Activated T-cell treated with anti-CD3 and anti-CD28 coated beads for 4 hours (primary cell): ENCODE measurements at regions not wholly inside any gene's neighbourhood (a gene's known extent, or its start where the extent isn't known, plus 50 kb on each side); places are given as distances from the start of the nearest gene placed in this dataset.

Experiments
- DNase-seq: peaks from one replicate; pipeline ENCODE4 v3.0.0-alpha.2; 2020

GRCh38 chr2:189268763-189269162 lies 89.2 kb upstream of the COL5A2 start:
- DNase-seq, result no peak

GRCh38 chr2:189273734-189274133 lies 94.2 kb upstream of the COL5A2 start:
- no peak for DNase-seq

DNA sequence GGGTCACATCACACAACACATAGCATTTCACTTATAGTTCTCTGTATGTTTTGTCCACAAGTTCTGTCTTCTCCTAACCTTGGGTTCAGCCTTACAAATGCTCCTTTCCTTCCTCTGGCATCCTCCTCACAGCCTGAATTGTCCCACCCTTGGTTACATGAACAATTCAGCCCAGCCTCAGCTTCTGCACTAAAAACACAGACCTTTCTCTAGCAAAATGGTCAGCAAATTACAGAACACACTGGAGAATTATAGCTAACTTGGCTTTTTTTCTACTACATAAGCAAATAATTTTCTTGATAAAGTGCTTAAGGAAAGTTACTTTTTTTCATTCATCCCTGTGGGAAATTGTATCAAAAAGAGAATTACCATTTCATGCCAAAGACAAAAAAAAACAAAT lies 94.8 kb upstream of the COL5A2 start:
- no peak for DNase-seq

DNA sequence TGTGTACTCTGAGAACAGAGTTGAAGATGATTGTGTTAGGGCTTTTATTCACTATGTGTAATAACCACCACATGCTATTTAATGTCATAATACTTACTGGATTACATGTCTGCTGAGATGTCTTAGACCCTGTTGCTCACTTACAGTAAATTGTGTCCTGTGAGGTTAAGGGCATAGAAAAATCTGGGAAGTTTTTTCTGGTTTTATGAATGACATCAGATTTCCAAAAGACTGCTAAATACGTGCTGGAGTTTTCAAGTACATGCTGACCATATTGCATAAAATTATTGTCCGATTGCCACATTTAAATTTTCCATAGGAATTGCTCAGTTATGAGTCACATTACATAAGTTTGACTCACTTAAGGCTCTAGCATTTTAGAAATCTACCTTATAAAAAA lies 96.7 kb upstream of the COL5A2 start:
- no peak for DNase-seq

- DNase-seq, result no peak
These were observed 101.6 kb upstream of the COL5A2 start for GRCh38 chr2:189281201-189281600.

DNA sequence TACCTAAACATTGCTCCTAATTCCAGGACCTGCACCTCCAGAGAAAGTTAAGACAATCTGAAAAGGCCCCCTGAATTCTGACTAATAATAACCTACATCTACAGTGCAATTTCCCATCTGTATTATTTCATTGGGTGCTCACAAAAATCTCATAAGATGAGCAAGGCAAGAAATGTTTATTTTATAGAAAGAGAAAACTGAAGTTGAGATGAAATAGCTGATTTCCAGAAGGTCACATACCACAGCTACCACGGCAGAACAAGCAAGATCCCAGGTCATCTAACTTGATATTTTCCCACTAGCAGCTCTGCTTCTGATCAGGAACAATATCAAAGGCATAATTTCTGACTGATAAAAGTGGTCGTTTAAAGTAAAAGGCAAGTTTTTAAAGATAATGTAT lies 105.8 kb upstream of the COL5A2 start:
- no peak for DNase-seq

DNA sequence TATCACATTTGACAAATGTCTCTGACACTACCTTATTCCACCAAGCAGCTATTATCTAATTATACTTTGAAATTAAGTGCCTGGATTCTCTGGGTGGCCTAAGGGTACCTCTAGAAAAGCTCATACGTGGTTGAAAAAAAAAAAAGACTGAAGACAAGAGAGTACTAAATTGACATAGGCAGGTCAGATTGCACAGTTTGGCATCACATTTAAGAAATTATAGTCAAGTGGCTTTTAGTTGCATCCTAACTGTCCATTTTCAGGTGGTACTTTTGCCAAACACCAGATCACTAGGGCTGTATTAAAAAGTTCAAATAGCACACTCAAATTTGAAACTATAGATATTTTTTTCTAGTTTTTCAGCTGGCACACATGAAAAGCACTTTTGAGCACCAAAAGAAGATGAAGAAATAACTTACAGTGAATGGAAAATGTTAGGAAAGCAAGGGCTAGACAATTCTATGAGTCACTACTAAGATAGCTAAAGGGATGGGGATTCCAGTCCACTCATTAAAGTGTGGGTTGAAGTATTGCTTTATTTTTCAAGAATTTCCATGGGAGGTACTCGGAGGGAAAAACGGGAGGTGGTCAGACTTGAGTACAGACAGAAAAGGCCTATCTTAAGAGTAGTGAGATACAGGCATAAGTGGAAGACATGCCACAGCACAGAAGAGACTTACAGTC lies 106.5 kb upstream of the COL5A2 start:
- DNase-seq, result no peak

DNA sequence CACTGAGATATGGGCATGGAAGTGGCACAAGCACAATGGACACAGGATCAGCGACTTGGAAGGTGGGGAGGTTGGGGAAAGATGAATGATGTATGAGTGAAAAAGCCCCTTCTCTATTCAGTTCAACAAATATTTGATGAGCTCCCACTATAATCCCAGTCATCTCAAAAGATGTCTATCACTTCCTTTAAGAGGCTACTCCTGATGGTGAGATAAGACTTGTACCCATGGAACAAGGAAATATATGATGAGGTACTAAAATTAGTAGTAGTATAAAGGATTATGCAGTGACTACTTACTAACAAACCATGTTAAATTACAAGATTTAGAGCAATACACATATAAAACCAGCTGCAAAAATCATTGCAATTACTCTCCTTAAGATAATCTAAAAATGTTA lies 107.8 kb upstream of the COL5A2 start:
- no peak for DNase-seq

DNA sequence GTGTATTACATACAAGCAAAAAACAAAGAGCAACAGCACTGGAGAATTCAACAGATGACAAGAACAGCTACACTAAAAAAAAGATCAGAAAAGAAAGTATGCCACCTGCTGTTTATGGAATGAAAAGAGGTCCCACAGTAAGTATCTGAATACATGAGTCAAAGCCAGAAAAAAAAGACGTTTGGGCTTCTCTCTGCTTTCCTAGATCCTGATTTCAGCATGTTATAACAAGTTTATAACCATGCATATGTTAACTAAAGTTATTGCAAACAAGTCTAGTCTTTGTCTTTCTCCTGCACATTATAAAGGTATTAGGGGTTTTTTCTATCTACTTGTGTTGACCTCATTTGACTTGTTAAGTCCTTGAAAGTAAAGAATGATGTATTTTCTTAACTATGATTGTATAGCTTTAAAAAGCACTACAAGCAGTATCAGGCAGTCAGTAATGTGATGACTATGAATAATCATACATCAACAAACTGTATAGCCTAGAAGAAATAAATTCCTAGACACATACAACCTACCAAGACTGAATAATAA lies 108.5 kb upstream of the COL5A2 start:
- DNase-seq, result no peak

GRCh38 chr2:189291460-189291859 lies 111.9 kb upstream of the COL5A2 start:
- no peak for DNase-seq

DNA sequence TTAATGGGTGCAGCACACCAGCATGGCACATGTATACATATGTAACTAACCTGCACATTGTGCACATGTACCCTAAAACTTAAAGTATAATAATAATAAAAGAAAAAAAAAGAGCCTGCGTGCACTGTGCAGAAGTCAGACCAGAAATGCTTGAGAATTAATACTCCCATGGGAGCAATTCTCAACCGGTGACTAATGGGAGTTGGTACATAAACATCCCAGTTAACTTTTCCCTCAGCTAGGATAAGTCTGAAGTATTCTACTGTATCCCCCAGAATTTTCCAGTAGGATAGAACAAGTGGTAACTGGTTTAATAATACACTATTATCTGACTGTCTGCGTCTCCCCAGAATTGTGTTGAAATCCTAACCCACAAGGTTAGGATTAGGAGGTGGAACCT lies 113.6 kb upstream of the COL5A2 start:
- DNase-seq, result no peak

- no peak for DNase-seq
These were observed 117.9 kb upstream of the COL5A2 start for GRCh38 chr2:189297446-189297845.

GRCh38 chr2:189298038-189298437 lies 118.5 kb upstream of the COL5A2 start:
- DNase-seq, result no peak

GRCh38 chr2:189298481-189298880 lies 118.9 kb upstream of the COL5A2 start:
- DNase-seq, result no peak

DNA sequence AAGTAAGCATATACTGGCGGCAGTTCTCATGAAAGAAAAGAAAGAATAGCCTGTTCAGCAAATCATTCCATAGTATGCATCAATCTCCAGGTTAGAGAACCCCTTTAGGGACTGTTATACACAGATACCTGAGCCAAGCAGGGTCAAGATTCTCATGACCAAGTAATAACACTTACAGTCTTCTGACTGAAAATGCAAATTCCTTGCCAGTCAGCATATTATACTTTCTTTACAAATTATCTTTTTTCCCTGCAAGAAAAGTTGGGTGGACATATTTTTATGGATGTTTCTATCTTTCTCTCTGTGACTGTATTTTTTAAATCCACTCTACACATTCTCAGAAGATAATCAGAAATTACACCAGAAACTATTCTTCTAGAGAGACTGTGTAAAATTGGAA lies 120.4 kb upstream of the COL5A2 start:
- DNase-seq, result no peak

- DNase-seq, result no peak
These were observed 121.4 kb upstream of the COL5A2 start for GRCh38 chr2:189300916-189301315.

DNA sequence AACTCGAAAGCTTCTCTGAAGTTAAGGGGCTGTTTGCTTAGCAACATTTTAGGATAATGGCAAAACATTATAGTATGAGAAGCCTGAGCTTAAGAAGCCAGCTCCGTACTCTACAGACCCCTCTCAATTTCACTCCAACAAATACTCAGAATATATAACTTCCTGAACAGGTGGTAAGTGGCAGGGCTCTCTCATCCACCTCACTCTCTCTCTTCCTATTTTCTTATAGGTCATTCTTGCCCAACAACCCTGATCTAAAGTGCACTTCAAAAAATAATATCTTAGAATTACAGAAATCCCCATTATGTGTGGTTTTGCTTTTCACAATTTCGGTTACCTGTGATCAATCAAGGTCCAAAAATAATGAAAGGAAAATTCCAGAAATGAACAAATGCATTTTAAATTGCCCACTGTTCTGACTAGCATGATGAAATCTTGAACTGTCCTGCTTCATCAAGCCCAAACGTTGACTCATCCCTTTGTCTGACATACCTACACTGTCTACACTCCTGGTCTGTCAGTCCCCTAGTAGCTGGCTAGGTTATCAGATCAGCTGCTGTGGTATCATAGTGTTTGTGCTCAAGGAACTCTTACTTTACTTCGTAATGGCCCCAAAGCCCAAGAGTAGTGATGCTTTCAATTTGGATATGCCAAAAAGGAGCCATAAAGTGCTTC lies 122.8 kb upstream of the COL5A2 start:
- DNase-seq, result no peak

GRCh38 chr2:189304360-189304759 lies 124.8 kb upstream of the COL5A2 start:
- peak; percentile 28 for DNase-seq

GRCh38 chr2:189305291-189305943 lies 125.9 kb upstream of the COL5A2 start:
- no peak for DNase-seq

- no peak for DNase-seq
These were observed 127.0 kb upstream of the COL5A2 start for GRCh38 chr2:189306525-189306924.

DNA sequence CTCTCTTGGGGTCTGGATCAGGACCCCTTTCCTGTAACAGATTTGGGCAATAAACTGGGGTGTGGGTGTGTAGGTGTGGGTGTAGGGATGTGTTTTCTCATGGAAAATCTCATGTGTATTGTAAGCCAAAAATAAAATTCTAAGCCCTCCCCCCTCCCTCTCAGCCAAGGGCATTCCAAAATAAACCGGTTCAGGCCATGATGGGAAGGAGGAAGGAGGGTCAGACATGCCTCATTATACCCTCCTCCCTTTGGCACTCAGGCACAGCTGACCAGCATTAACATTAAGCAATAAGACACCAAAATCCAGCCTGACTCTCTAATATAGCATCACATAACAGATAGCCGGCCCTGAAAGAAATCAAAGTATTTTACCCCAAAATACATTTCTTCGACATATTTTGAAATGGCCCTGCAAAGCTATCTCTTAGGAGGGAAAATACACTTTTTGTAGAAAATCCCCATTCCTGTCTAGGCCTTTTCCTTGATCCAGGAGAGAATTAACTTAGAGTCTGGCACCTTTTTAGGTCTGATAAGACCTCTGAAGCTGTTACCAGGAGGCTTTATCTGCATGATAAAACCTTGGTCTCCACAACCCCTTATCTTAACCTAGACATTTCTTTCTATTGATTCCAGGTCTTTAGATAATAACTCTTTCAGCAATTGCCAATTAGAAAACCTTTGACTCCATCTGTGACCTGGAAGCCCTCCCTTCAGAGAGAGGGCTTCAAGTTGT lies 128.7 kb upstream of the COL5A2 start:
- DNase-seq, result no peak

GRCh38 chr2:189309331-189309730 lies 129.8 kb upstream of the COL5A2 start:
- DNase-seq, result no peak

GRCh38 chr2:189312211-189312610 lies 129.1 kb upstream of the WDR75 start:
- no peak for DNase-seq
